Myocyte (in vitro differentiated cells): ENCODE measurements at regions not wholly inside any gene's neighbourhood (a gene's known extent, or its start where the extent isn't known, plus 50 kb on each side); places are given as distances from the start of the nearest gene placed in this dataset.

ENCODE experiments used
- DNase-seq: peaks from one replicate; pipeline ENCODE4 v3.0.0-alpha.2; 2012; ENCODE audit warnings: low read depth

DNA sequence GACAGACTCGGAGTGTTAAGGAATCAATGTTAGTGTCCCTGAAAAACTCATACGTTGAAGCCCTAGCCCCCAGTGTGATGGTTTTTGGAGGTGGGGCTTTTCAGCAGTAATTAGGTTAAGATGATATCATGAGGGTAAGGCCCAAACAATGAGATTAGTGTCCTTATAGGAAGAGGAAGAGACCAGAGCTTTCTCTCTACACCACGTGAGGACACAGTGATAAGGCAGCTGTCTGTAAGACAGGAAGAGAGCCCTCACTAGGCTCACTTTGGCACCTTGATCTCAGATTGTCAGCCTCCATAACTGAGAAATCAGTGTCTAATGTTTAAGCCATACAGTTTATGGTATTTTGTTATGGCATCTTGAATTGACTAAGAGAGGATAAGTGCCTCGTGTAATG lies 403.2 kb downstream of the NPIPA7 start:
- DNase-seq, result no peak

- no peak for DNase-seq
Measured at GRCh38 chr16:16788004-16788403, 409.1 kb downstream of the NPIPA7 start.

DNA sequence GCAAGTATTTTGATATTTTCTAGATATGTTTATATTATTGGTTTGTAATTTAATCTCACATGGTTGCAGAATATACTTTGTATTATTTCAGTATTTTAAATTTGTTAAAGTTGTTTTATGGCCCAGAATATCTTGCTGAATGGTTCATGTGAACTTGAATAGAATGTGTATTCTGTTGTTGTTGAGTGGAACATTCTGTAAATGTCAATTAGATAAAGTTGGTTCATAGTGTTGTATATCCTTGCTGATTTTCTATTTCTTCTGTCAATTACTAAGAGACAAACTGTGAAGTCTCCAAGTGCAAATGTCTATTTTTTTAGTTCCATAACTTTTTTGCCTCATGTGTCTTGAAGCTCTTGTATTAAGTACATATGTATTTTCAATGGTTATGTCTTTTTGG lies 411.7 kb downstream of the NPIPA7 start:
- DNase-seq, result no peak

- no peak for DNase-seq
Measured at GRCh38 chr16:16791051-16791450, 412.1 kb downstream of the NPIPA7 start.

DNA sequence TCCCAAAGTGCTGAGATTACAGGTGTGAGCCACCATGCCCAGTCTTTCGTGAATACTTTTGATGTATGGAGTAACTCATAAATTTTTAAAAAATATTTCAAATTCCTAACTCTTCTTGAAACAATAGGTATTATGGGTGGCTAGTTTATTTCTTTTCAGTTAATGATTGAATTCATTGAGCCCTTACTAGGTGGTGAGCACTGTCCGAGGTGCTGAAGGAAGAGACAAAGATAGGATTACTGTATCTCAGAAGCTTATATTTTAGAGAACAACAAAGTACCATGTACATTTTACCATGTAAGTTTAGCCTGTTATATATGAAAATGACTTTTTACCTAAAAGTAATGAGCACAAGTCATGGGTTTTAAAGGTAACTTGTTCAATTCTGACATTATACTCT lies 418.3 kb downstream of the NPIPA7 start:
- no peak for DNase-seq

- no peak for DNase-seq
Measured at GRCh38 chr16:16798504-16798903, 419.6 kb downstream of the NPIPA7 start.

GRCh38 chr16:16805809-16806208 lies 426.9 kb downstream of the NPIPA7 start:
- DNase-seq, result no peak

DNA sequence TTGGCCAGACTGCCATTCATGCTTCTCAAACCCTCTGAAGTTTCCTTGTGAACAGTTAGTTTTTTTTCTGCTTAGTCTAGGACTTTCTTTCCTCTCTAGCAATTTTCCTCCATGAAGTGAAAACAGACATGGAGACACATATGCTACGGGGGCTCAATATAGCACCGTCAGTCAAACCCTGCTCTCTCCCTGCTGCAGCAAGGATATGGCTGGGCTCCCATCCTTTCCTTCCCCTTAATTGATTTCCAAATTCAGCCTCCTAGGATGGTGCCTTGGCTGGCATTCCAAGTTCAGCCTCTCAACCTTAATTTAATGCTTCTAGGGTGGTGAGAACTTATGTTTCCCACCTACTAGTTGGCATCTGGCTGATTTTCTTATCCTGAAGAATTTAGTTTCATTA lies 436.7 kb downstream of the NPIPA7 start:
- DNase-seq, result no peak

DNA sequence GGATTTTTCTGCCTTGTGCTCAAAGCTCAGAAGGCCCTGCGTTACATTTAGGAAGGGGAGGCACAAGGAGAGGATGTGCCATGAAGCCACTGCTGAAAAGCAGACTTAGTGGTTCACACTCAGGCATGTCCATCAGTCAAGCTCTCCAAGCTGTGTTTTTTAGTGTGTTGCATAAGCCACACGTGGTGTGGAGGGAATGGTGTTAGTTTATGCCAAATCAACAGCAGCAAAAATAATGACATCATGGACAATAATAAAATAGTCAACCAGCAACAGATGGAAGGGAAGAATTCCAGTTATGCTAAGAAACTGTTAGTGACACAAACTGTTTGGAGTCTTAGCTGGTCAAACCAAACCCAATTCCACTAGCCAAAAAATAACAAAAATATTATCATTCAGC lies 438.3 kb downstream of the NPIPA7 start:
- no peak for DNase-seq

GRCh38 chr16:16821261-16821660 lies 442.3 kb downstream of the NPIPA7 start:
- no peak for DNase-seq

GRCh38 chr16:16828913-16829398 lies 450.0 kb downstream of the NPIPA7 start:
- DNase-seq, result no peak

- DNase-seq, result no peak
Measured at GRCh38 chr16:16830401-16830800, 451.5 kb downstream of the NPIPA7 start.

GRCh38 chr16:16830973-16831372 lies 452.0 kb downstream of the NPIPA7 start:
- DNase-seq, result no peak

DNA sequence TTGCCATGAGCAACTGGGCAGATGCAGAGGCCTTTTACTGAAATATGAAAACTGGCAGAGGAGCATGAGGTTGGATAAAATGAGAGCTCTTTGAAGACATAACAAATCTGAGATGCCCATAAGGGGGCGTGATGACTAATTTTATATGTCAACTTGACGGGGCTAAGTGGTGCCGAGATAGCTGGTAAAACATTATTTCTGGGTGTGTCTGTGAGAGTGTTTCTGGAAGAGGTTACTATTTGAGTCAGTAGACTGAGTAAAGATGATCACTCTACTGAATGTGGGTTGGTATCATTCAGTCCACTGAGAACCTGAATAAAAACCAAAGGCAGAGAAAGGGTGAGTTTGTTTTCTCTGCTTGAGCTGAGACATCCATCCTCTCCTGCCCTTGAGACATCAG lies 454.2 kb downstream of the NPIPA7 start:
- no peak for DNase-seq

DNA sequence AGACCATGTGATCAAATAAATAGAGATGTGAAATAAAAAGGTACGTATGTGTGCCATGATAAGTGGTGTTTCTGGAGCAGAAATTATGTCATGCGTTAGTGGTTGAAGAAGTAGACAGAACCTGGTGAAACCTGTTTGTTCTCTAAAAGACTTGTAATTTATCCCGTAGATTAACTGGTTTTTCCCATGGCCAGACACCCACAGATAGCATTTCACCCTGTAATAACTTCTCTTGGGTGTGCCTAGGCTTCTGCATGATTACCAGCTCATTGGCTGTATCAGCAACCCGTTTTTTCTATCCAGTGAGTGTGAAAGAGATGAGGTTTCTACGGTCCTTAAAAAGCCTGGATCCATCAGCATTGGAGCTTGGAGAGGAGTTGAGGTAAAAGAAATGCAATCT lies 471.3 kb downstream of the NPIPA7 start:
- DNase-seq, result no peak

- no peak for DNase-seq
Measured at GRCh38 chr16:16857012-16857411, 478.1 kb downstream of the NPIPA7 start.

- DNase-seq, result no peak
Measured at GRCh38 chr16:16857603-16858283, 478.8 kb downstream of the NPIPA7 start.

DNA sequence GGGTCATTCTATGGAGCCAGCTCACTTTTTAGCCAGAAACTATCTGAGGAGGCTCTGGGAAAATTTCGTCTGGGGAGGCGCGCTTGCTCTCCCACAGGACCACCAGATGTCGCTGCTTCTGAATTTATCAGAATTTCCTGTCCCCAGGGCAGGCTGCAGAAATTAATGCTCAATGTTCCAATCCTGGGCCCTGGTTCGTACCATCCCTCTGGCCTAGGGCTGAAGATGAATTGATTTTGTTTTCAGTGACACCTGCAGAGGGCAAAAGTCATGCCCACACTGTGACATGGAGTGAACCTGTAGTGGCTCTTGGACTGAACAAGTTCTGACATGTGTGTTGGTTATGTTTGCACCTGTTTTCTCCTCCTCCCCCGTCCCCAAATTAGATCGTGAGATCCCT lies 482.6 kb downstream of the NPIPA7 start:
- peak; percentile 5 for DNase-seq

DNA sequence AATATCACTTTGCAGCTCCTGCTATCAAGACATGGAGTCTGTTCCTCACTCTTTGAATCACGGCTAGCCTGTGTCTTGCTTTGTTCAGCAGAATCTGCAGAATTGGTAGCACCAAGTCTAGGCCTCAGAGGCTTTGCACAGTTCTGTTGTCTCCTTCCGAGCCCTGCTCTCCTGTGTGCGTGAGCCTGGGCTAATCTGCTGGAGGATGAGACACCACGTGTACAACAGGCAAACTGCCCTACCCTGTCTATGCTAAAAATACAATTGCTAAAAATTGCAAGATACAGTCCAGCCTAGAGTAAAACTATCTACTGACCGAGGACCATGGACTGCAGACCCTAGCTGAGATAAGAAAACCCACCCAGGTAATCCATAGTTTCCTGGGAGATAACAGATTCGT lies 484.7 kb downstream of the NPIPA7 start:
- DNase-seq, result no peak

DNA sequence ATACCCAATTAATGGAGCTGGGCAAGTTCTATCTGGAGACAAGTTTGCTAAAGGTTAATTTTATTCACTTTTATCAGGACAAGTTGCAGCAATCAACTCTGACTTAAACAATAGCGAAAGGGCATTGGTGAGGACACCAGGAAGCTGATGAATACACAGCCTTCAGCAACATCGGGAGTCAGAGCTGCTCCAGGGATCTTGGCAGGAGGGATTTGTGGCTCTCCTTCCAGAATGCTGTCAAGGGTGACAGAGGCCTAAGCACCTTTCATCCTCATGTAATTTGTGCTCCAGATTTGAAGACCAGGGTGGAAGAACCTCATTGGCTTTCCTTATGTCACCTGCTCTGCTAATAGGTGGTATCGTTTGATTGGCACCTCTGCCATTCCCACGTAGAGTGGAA lies 485.6 kb downstream of the NPIPA7 start:
- no peak for DNase-seq

GRCh38 chr16:16865374-16865773 lies 486.4 kb downstream of the NPIPA7 start:
- no peak for DNase-seq

DNA sequence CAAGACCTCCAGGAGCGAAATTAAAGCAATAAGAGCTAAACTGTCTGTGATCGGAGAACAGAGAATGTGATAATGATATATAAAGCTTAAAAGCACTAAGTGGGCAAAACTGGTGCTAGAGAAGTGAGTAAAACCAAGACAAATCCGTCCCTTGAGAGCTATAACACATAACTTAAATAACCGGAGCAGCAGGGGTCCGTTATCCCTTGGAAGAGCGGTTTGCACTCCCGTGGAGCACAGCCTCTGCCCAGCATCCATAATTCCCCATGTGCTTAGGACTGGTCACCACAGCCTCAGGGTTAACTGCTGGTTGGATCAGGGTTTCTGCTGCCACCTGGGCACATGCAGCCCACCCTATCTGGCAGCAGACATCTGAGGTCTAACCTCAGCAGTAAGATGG lies 489.0 kb downstream of the NPIPA7 start:
- no peak for DNase-seq

GRCh38 chr16:16868727-16869126 lies 489.8 kb downstream of the NPIPA7 start:
- DNase-seq, result no peak

DNA sequence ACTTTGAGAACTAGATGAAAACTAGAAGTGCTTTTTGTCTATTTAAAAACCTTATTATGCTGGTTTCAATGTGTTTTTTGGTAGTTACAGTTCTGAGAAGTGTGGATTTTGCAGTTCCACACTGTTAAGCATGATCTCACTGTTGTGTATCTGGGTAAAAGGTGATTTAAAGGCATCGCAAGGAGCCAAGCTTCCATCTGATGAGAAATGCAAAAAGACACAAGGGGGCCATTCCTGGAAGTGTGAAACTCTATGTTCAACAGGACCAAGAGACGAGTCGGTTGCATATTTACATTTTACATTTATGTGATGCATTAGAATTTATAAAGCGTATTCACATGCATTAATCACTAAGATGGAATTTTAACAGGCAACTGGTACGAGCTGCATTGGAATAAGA lies 490.8 kb downstream of the NPIPA7 start:
- DNase-seq, result no peak
